SK-N-SH treated with all-trans-retinoic acid at 6 μM for 48 hours (cell line): ENCODE measurements at regions not wholly inside any gene's neighbourhood (a gene's known extent, or its start where the extent isn't known, plus 50 kb on each side); places are given as distances from the start of the nearest gene placed in this dataset.

Source experiments
- ATAC-seq: fragments of 200-7000 bp; cut with Tn5 transposase; 3 replicates; pipeline ENCODE4 v1.9.1; 2020; ENCODE audit warnings: mild to moderate bottlenecking, moderate library complexity
- ARNTL ChIP-seq: fragments of 450-650 bp; formaldehyde crosslinking; IDR thresholded peaks from 2 replicates; pipeline ENCODE4 v1.5.0; 2020; ENCODE audit warnings: low read depth, mild to moderate bottlenecking, moderate library complexity, borderline replicate concordance
- BACH2 ChIP-seq: fragments of 250-450 bp; sonication (Bioruptor Pico); IDR thresholded peaks from 2 replicates; pipeline ENCODE4 v1.9.0; 2021; ENCODE audit warnings: mild to moderate bottlenecking, borderline replicate concordance
- CSDC2 ChIP-seq: fragments of 250-450 bp; sonication (Bioruptor Pico); IDR thresholded peaks from 2 replicates; pipeline ENCODE4 v1.5.0; 2020; ENCODE audit warnings: mild to moderate bottlenecking, moderate library complexity
- GLIS3 ChIP-seq: fragments of 250-450 bp; sonication (Bioruptor Pico); IDR thresholded peaks from 2 replicates; pipeline ENCODE4 v1.5.0; 2020; ENCODE audit warnings: mild to moderate bottlenecking, moderate library complexity
- ISL1 ChIP-seq: fragments of 250-450 bp; sonication (Bioruptor Pico); IDR thresholded peaks from 2 replicates; pipeline ENCODE4 v2.1.2; 2022; ENCODE audit warnings: mild to moderate bottlenecking, moderate library complexity
- OSR1 ChIP-seq: fragments of 250-450 bp; sonication (Bioruptor Pico); IDR thresholded peaks from 2 replicates; pipeline ENCODE4 v1.8.0; 2022; ENCODE audit warnings: moderate library complexity, mild to moderate bottlenecking, inconsistent platforms
- PATZ1 ChIP-seq: fragments of 250-450 bp; sonication (Bioruptor Pico); IDR thresholded peaks from 2 replicates; pipeline ENCODE4 v1.8.0; 2020; ENCODE audit warnings: mild to moderate bottlenecking, moderate library complexity, borderline replicate concordance
- POU6F1 ChIP-seq: fragments of 250-450 bp; sonication (Bioruptor Pico); IDR thresholded peaks from 2 replicates; pipeline ENCODE4 v1.8.0; 2021; ENCODE audit warnings: low read depth, mild to moderate bottlenecking, moderate library complexity, borderline replicate concordance
- PPARA ChIP-seq: fragments of 250-450 bp; sonication (Bioruptor Pico); IDR thresholded peaks from 2 replicates; pipeline ENCODE4 v1.5.0; 2020; ENCODE audit warnings: mild to moderate bottlenecking, borderline replicate concordance
- RARB ChIP-seq: fragments of 250-450 bp; sonication (Bioruptor Pico); IDR thresholded peaks from 2 replicates; pipeline ENCODE4 v1.8.0; 2021; ENCODE audit warnings: mild to moderate bottlenecking, moderate library complexity
- SNAI2 ChIP-seq: fragments of 250-450 bp; sonication (Bioruptor Pico); IDR thresholded peaks from 2 replicates; pipeline ENCODE4 v1.5.0; 2020; ENCODE audit warnings: mild to moderate bottlenecking, moderate library complexity
- TOX ChIP-seq: fragments of 250-450 bp; sonication (Bioruptor Pico); IDR thresholded peaks from 2 replicates; pipeline ENCODE4 v1.8.0; 2021; ENCODE audit warnings: mild to moderate bottlenecking, moderate library complexity, borderline replicate concordance
- TSHZ2 ChIP-seq: fragments of 250-450 bp; sonication (Bioruptor Pico); IDR thresholded peaks from 2 replicates; pipeline ENCODE4 v1.5.0; 2020; ENCODE audit warnings: mild to moderate bottlenecking, moderate library complexity
- ZC3H10 ChIP-seq: fragments of 250-450 bp; sonication (Bioruptor Pico); IDR thresholded peaks from 2 replicates; pipeline ENCODE4 v1.5.1; 2021; ENCODE audit warnings: mild to moderate bottlenecking, moderate library complexity
- ZFP3 ChIP-seq: fragments of 250-450 bp; sonication (Bioruptor Pico); IDR thresholded peaks from 2 replicates; pipeline ENCODE4 v1.5.0; 2020; ENCODE audit warnings: mild to moderate bottlenecking, moderate library complexity
- ZFP30 ChIP-seq: fragments of 450-650 bp; formaldehyde crosslinking; IDR thresholded peaks from 2 replicates; pipeline ENCODE4 v1.5.0; 2022; ENCODE audit warnings: mild to moderate bottlenecking, moderate library complexity
- ZNF70 ChIP-seq: fragments of 450-650 bp; formaldehyde crosslinking; IDR thresholded peaks from 2 replicates; pipeline ENCODE4 v1.5.0; 2020; ENCODE audit warnings: mild to moderate bottlenecking, moderate library complexity
- ZNF8 ChIP-seq: fragments of 450-650 bp; formaldehyde crosslinking; IDR thresholded peaks from 2 replicates; pipeline ENCODE4 v1.5.0; 2020; ENCODE audit warnings: mild to moderate bottlenecking, moderate library complexity

DNA sequence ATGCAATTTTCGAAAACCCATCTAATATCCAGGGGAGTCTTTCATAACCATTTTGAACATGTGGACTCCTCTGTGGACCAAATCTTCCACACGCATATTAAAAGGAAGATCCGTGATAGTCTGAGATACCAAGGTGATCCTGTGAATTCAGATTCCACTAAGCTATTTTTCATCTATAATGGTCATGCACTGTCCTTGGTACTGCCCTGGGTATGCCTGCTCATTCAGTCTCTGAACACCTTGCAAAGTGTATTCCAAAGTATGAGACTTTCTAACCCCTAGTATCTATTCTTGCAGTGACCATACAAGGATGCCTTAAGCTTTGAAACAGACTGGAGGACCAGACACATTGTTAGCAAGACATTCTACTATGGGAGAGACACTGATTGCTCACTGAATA, 217.6 kb upstream of the CCDC150 start (continued):
- TF ChIP-seq PPARA (CRISPR knock-in tag), result no peak

DNA sequence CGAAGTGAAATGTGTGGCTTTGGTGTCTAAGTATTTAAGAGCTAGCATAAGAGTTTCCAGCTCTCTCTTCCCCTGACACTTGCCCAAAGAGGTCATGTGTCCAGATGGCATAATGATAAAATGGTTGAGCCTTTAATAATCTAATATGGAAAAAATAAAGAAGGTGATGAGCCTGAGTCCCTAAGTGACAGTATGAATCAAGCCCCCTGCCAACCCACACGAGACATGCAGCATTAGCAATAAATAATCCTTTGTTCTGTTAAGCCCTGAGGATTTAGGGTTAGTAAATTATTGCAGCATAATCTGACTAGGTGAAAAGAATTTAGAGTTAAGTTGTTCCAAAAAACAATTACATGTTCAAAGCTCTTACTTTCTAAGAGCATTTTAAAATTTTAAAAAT, 217.2 kb upstream of the CCDC150 start:
- TF ChIP-seq ZNF8 (CRISPR knock-in tag) (no peak), ARNTL (CRISPR knock-in tag) (no peak), CSDC2 (CRISPR knock-in tag) (no peak), RARB (no peak)
- ATAC-seq, result no peak

DNA sequence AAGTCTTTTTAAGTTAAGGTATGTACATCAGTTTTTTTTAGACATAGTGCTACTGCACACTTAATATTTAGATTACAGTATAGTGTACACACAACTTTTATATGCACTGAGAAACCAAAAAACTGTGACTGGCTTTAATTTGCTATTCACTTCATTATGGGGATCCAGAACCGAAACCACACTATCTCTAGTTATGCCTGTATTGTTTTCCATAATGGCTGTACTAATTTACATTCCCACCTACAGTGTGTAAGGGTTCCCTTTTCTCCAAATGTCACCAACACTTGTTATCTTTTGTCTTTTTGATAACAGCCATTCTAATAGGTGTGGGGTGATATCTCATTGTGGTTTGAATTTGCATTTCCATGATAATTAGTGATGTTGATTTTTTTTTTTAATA, 213.4 kb upstream of the CCDC150 start:
- TF ChIP-seq SNAI2, result no peak
- TF ChIP-seq ISL1 (CRISPR knock-in tag), result no peak
- TF ChIP-seq ZFP30 (CRISPR knock-in tag), result no peak
- TF ChIP-seq RARB, result no peak
- no peak for TF ChIP-seq POU6F1 (CRISPR knock-in tag)
- TF ChIP-seq OSR1 (CRISPR knock-in tag), result no peak
- TF ChIP-seq BACH2, result no peak
- ATAC-seq, result no peak

GRCh38 chr2:196427986-196428634, 211.4 kb upstream of the CCDC150 start:
- no peak for ATAC-seq

GRCh38 chr2:196431076-196431475, 208.4 kb upstream of the CCDC150 start:
- ATAC-seq, result no peak
- TF ChIP-seq ZNF70 (CRISPR knock-in tag) (no peak), PATZ1 (CRISPR knock-in tag) (0 out of 2 replicates have a peak, but pooled peaks have one; percentile 50), ZFP3 (CRISPR knock-in tag) (no peak), OSR1 (CRISPR knock-in tag) (no peak), ZNF8 (CRISPR knock-in tag) (no peak), ISL1 (CRISPR knock-in tag) (peak; percentile 32; the same call in 1 of the 2 replicates)
- TF ChIP-seq, all 23 proteins: peak for 2

More at GRCh38 chr2:196427986-196428634, 211.4 kb upstream of the CCDC150 start:
- TF ChIP-seq PPARA (CRISPR knock-in tag) (no peak), ZFP30 (CRISPR knock-in tag) (no peak), ZNF8 (CRISPR knock-in tag) (no peak), CSDC2 (CRISPR knock-in tag) (no peak), ARNTL (CRISPR knock-in tag) (no peak), GLIS3 (CRISPR knock-in tag) (no peak), SNAI2 (no peak), TSHZ2 (CRISPR knock-in tag) (no peak), TOX (CRISPR knock-in tag) (no peak), ISL1 (CRISPR knock-in tag) (no peak), PATZ1 (CRISPR knock-in tag) (no peak), RARB (no peak), ZC3H10 (CRISPR knock-in tag) (no peak)
